HG02763 (cell line): ENCODE measurements at regions not wholly inside any gene's neighbourhood (a gene's known extent, or its start where the extent isn't known, plus 50 kb on each side); places are given as distances from the start of the nearest gene placed in this dataset.
"Not testable (repeated sequence)": the region's sequence is repeated elsewhere in the genome, so short reads cannot be mapped to it uniquely, and the experiment has no call there.

Source experiments
- ATAC-seq: cut with Tn5 transposase; IDR thresholded peaks from one replicate; pipeline ENCODE4 v1.9.1; 2021; ENCODE audit warnings: mild to moderate bottlenecking, moderate library complexity; ENCODE audit not compliant: unreplicated experiment

DNA sequence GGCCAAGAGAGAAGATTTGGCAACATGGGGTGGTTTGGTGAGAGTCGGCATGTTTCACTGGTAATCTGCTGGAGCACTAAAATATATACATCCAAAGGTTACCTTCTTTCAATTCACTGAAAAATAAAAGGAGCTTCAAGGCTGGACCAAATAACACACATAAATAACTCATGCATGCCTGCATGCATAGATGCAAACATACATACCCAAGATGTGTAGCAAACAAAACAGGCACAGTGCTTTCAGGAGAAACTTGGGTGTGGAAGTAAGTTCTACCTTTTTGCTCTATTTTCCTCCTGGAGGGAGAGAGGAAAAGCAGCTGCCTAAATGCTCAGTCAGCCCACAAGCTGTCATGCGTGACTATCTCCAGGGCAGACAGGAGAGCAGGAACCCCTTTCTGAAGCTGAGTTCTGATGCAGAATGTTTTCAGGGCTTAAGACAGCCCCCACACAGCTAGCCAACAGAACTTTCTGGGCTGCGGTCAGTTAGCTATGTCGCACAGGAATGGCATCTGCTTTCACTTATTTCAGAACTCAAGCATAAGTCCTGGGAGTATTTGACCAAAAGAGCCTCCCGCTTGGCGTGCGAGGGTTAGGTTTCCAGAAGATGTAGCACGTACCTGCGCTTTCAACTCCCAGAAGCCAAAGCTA lies 166.2 kb downstream of the TOMM20 start:
- peak; percentile 39 for ATAC-seq

DNA sequence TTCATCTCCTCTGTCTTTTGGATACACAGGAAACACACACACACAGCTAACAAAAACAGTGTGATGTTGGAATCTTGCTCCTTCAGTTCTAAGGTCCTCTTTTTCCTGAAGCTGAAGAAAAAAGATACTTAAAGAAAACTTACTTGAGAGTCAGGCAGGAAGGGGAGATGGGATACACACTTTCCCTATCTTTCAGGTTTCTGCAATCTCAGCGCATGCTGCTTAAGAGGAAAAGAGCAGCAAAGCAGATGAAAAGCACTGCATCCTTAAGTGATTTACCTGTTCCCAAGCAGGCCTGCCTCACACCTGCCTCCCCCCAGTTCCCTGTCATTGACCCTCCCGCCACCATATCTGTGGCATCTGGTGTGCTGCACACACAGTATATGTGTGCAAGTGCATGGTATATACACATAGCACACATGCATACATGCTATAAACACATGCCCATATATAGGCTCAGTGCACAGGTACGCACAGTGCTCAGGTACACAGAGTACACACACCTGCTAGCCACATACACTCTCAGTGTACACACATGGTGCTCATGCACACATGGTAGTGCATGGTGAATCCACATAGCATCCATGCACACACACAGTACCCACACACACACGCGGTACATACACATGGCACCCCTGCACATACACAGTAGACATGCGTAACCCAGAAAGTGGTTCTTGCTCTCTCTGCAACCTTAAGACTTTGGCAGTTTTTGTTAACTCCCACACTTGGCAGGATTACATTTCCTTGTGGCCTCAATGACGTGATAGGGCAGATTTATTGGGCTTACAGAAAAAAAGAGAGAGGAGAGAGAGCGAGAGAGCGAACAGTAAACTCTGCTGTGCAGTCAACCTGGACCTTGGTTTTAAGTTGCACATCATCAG lies 166.9 kb downstream of the TOMM20 start:
- ATAC-seq: no peak

- ATAC-seq: no peak
These were observed 167.7 kb downstream of the TOMM20 start for GRCh38 chr1:234960722-234961455.

- no peak for ATAC-seq
These were observed 169.7 kb downstream of the TOMM20 start for GRCh38 chr1:234958706-234959657.

DNA sequence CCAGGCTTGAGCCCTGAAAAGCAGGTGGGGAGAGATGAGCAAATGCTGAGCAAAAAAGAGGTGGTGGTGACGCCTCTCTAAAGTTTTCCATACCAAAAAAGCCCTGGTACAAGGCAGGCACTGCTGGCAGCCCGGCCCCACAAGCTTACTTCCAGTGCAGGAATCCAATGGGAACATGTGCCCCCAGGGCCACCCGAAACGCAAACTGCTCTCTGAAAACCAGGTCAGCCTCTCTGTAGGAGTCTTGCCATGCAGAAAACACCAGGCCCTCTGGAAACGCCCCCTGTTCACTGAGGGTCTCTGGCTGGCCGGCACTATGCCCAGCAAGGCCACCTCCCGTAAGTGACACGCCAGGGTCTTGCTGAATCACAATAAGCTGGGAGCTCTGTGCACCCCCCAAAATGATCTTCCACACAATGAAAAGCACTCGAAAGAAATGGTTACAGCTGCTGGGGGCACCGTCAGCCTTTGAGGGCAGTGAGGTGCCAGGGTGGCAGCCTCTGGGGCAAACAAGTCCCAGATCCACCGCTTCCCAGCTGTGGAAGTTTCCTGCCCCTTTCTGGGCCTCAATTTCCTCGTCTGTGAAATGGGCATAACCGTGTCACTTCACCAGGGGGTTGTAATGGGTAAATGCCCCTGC lies 170.5 kb downstream of the TOMM20 start:
- ATAC-seq: no peak

DNA sequence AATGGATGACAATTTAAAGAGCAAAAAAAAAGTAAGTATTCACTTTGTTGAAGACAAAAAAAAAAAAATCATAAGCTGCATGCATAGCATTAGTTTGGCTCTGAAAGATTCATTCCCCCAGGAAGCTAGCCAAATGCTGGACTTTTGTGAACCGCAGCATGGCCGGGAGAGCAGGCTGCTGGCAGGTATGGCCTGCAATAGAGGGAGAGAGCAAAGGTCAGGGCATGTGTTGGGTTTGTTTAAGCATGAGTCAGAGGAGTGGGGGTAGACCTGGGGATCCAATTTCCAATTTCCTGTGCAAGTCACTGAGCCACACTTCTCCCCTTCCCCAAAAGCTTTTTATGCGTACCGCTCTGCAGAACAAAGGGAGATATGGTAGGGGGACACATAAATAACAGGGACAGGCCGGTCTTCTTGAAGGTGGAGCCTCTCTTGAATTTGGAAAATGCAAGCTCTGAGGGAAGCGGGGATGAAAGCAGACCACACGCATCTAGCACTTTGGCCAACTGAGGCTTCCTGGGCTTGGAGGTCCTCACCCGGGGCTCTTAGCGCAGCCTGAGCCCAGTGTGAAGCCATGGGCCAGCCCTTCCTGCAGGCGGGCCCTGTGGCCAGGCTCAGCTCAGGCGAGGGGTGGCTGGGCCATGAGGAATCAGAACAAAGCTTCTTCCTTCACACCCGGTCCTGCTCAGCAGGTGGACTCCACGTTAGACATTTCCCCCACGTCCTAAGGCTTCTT lies 171.1 kb downstream of the TOMM20 start:
- ATAC-seq: no peak

GRCh38 chr1:234956821-234957329 lies 171.8 kb downstream of the TOMM20 start:
- no peak for ATAC-seq

DNA sequence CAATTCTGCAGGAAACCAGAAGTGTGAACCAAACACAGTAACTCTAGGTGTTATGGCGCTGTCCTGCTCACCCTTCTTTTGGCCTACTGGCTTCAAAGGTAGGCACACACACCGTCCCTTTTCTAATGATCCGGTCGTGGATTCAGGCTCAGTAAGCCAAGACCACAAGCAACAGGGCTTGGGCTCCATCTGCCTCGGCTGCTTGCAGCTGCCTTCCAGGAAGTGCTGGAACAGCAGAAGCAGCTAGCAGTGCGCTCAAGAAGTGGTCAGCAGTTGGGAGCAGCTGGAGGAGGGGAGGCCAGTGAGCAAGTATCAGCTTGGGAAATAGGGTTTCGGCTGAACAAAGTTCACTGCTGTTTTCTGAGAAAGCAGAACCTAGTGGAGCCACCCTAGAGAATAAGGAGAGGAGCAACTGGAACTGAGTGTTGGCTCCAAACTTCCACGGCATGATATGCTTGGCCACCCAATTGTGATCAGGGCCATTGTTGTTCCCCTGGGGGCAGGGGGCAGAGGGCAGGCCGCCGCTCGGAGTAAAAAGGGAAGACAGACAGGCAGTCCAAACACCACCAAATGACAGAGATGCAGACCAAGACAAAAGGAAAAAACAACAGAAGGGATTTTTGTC lies 173.4 kb downstream of the TOMM20 start:
- ATAC-seq: no peak

GRCh38 chr1:234954613-234955012 lies 174.0 kb downstream of the TOMM20 start:
- no peak for ATAC-seq

DNA sequence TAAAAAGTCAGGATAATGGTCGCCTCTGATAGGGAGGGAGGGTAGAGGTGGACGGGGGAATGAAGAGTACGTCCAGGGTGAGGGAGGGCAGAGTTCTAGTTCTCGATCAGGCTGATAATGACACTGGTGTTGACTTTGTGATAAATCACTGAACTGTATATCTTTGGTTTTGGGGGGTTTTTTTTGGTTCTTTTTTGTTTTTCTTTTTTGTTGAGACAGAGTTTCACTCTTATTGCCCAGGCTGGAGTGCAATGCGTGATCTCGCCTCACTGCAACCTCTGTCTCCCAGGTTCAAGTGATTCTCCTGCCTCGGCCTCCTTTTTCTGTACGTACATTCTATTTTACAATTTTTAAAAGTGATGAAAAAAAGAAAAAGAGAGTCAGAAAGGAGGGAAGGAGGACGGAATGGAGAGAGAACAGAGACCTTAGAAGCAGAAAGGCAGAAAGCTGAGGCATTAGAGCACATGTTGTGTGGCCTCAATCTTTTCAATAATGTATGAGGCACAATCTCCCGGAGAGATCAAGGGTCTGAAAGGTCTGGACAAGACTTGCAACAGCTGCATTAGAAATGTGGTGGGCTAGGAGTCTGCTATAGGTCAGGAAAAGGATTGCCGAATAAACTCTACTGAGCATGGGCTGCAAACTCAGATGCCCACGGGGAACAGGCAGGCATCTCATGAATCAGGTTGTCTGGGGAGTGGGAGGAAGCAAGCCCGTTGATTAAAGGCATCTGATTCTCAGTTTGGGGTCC lies 174.8 kb downstream of the TOMM20 start:
- no peak for ATAC-seq

DNA sequence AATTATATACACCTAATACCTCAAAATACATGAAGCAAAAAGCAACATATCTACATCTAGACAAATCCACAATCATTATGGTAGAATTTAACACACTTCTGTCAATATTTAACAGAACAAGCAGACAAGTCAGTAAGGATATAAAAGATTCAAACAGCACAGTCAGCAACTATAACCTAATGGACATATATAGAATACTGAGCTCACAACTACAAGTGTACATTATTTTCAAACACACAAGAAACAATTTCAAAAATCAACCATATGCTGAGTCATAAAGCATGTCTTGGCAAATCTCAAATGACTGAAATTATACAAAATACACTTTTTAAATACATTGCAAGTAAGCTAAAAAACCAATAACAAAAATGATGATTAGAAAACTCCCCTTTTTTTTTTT lies 178.0 kb downstream of the TOMM20 start:
- ATAC-seq: no peak

DNA sequence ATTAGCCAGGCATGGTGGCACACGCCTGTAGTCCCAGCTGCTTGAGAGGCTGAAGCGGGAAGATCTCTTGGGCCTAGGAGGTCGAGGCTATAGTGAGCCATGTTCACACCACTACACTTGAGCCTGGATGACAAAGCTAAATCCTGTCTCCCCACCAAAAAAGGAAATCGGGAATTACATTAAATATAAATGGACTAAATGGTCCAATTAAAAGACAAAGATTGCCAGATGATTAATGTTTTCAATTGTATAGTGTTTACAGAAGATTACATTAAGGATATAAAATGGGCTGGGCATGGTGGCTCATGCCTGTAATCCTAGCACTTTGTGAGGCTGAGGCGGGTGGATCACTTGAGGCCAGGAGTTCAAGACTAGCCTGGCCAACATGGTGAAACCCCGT lies 179.1 kb downstream of the TOMM20 start:
- not testable (repeated sequence) for ATAC-seq

DNA sequence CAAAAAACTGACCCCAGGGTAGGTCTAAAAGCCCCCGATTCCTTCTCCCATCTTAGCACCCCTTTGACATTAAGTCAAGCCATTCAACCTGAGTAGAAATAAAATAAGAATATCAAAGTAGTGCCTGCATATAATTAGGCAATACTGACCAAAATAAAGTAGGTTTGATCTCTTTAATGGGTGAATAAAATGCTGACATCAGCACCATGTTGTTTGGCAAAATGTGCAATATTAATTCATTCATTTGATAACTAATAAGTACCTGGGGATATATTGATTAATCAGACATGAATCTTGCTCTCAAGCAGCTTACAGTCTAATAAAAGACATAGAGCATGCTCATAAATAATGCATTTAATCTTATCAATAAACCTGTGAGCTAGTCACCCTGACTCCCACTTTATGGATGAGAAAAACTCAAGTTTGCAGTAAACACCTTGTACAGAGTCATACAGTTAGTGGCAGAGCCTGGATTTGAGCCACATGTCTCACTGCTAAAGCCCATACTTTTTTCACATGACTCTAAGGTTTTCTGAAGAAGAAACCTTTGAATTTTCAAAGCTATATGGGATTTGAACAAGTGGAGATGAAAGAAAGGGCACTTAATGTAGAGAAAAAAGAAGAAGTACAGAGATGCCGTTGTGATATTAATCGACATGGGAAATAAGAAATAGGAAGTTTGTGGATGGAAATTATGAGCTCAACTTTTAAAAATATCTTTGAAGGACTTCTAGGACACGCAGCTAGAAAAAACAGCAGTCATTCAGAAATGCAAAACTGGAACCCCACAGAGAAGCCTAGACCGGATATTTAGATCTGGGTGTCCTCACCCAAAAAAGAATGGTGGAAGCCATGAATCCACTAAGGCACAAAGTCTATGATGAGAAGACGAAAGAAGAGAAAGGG lies 183.9 kb downstream of the TOMM20 start:
- no peak for ATAC-seq

GRCh38 chr1:234943836-234944402 lies 184.7 kb downstream of the TOMM20 start:
- no peak for ATAC-seq

GRCh38 chr1:234942879-234943506 lies 185.6 kb downstream of the TOMM20 start:
- ATAC-seq: no peak

- ATAC-seq: no peak
These were observed 186.7 kb downstream of the TOMM20 start for GRCh38 chr1:234942012-234942332.
